ENCODE measurements at regions not wholly inside any gene's neighbourhood (a gene's known extent, or its start where the extent isn't known, plus 50 kb on each side); places are given as distances from the start of the nearest gene placed in this dataset.

DNA sequence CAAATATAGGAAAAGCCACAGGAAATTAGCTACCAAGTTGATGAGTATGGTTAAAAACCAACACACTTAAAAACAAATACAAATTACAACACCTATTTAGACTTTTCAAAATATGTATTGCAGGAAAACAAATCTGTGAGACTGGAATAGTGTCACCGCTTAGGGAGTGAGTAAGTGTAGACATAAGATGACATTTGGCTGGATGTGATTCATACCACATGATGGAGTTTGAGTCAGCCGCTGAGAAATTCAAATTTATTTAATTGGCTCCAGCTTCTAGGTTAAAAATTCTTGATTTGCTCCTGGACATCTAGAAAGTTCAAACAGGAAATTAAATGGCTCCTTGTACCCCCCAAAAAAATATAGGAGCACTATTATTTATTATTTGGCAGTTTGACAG is 531.7 kb downstream of the SLITRK1 start:
- TF ChIP-seq, protein P1, sequence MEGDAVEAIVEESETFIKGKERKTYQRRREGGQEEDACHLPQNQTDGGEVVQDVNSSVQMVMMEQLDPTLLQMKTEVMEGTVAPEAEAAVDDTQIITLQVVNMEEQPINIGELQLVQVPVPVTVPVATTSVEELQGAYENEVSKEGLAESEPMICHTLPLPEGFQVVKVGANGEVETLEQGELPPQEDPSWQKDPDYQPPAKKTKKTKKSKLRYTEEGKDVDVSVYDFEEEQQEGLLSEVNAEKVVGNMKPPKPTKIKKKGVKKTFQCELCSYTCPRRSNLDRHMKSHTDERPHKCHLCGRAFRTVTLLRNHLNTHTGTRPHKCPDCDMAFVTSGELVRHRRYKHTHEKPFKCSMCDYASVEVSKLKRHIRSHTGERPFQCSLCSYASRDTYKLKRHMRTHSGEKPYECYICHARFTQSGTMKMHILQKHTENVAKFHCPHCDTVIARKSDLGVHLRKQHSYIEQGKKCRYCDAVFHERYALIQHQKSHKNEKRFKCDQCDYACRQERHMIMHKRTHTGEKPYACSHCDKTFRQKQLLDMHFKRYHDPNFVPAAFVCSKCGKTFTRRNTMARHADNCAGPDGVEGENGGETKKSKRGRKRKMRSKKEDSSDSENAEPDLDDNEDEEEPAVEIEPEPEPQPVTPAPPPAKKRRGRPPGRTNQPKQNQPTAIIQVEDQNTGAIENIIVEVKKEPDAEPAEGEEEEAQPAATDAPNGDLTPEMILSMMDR (conservative IDR thresholded peaks at IDR 0.05; ENCODE audit: low read length), result no peak
- TF ChIP-seq EZH2phosphoT487 (IDR thresholded peaks at IDR 0.05; ENCODE audit: borderline replicate concordance, low read depth, low read length), result no peak
